ENCODE measurements at regions not wholly inside any gene's neighbourhood (a gene's known extent, or its start where the extent isn't known, plus 50 kb on each side); places are given as distances from the start of the nearest gene placed in this dataset.

- no peak for DNase-seq
These were observed 237.3 kb upstream of the GRIP1 start for GRCh38 chr12:66916189-66916588.

- no peak for DNase-seq
These were observed 240.6 kb upstream of the GRIP1 start for GRCh38 chr12:66919466-66919865.

GRCh38 chr12:66920205-66920604 lies 241.3 kb upstream of the GRIP1 start:
- DNase-seq, result no peak

GRCh38 chr12:66921151-66921550 lies 242.3 kb upstream of the GRIP1 start:
- no peak for DNase-seq

- no peak for DNase-seq
These were observed 246.2 kb upstream of the GRIP1 start for GRCh38 chr12:66925083-66925482.

GRCh38 chr12:66929121-66929520 lies 250.2 kb upstream of the GRIP1 start:
- no peak for DNase-seq

- no peak for DNase-seq
These were observed 252.2 kb upstream of the GRIP1 start for GRCh38 chr12:66931091-66931490.

GRCh38 chr12:66932126-66932525 lies 253.2 kb upstream of the GRIP1 start:
- DNase-seq, result no peak

- DNase-seq, result no peak
These were observed 255.6 kb upstream of the GRIP1 start for GRCh38 chr12:66934302-66935062.

GRCh38 chr12:66941150-66941549 lies 262.3 kb upstream of the GRIP1 start:
- no peak for DNase-seq

GRCh38 chr12:66942741-66943465 lies 264.0 kb upstream of the GRIP1 start:
- no peak for DNase-seq

GRCh38 chr12:66944365-66944764 lies 265.5 kb upstream of the GRIP1 start:
- DNase-seq, result no peak

- DNase-seq, result no peak
These were observed 266.4 kb upstream of the GRIP1 start for GRCh38 chr12:66945189-66945817.

- DNase-seq, result no peak
These were observed 268.2 kb upstream of the GRIP1 start for GRCh38 chr12:66947119-66947518.

- DNase-seq, result no peak
These were observed 273.8 kb upstream of the GRIP1 start for GRCh38 chr12:66952668-66953067.

GRCh38 chr12:66956300-66956699 lies 277.4 kb upstream of the GRIP1 start:
- no peak for DNase-seq

- DNase-seq, result no peak
These were observed 280.4 kb upstream of the GRIP1 start for GRCh38 chr12:66959276-66959675.

- no peak for DNase-seq
These were observed 281.1 kb upstream of the GRIP1 start for GRCh38 chr12:66960006-66960405.

GRCh38 chr12:66960704-66961690 lies 282.1 kb upstream of the GRIP1 start:
- peak; percentile 47 to 51 for DNase-seq

GRCh38 chr12:66962290-66962689 lies 283.4 kb upstream of the GRIP1 start:
- DNase-seq, result peak; percentile 38 to 45

GRCh38 chr12:66963901-66964300 lies 285.0 kb upstream of the GRIP1 start:
- no peak for DNase-seq

- DNase-seq, result no peak
These were observed 285.8 kb upstream of the GRIP1 start for GRCh38 chr12:66964629-66965028.

- DNase-seq, result no peak
These were observed 286.7 kb upstream of the GRIP1 start for GRCh38 chr12:66965621-66966020.
